ENCODE measurements at regions not wholly inside any gene's neighbourhood (a gene's known extent, or its start where the extent isn't known, plus 50 kb on each side); places are given as distances from the start of the nearest gene placed in this dataset.
"Not testable (repeated sequence)": the region's sequence is repeated elsewhere in the genome, so short reads cannot be mapped to it uniquely, and the experiment has no call there.

- DNase-seq (ENCODE audit: low read depth), result not testable (repeated sequence)
These were observed 828.8 kb downstream of the TMEM121 start for GRCh38 chr14:106355007-106355791.

GRCh38 chr14:106355881-106356642 lies 829.7 kb downstream of the TMEM121 start:
- not testable (repeated sequence) for DNase-seq (ENCODE audit: low read depth)

More at GRCh38 chr14:106355007-106355791, 828.8 kb downstream of the TMEM121 start:
- not testable (repeated sequence) for H3K4me3 ChIP-seq (ENCODE audit: low read depth, low read length)

GRCh38 chr14:106356643-106356930 lies 830.2 kb downstream of the TMEM121 start:
- not testable (repeated sequence) for H3K4me3 ChIP-seq (ENCODE audit: low read depth, low read length); DNase-seq (ENCODE audit: low read depth)

More at GRCh38 chr14:106355881-106356642, 829.7 kb downstream of the TMEM121 start:
- H3K4me3 ChIP-seq (ENCODE audit: low read depth, low read length), result not testable (repeated sequence)

GRCh38 chr14:106359157-106359887 lies 832.9 kb downstream of the TMEM121 start:
- not testable (repeated sequence) for DNase-seq (ENCODE audit: low read depth)

GRCh38 chr14:106365371-106365770 lies 839.0 kb downstream of the TMEM121 start:
- not testable (repeated sequence) for H3K4me3 ChIP-seq (ENCODE audit: low read depth, low read length); DNase-seq (ENCODE audit: low read depth)

More at GRCh38 chr14:106359157-106359887, 832.9 kb downstream of the TMEM121 start:
- not testable (repeated sequence) for H3K4me3 ChIP-seq (ENCODE audit: low read depth, low read length)

GRCh38 chr14:106365894-106366293 lies 839.5 kb downstream of the TMEM121 start:
- DNase-seq (ENCODE audit: low read depth); H3K4me3 ChIP-seq (ENCODE audit: low read depth, low read length): not testable (repeated sequence)

GRCh38 chr14:106366971-106367370 lies 840.6 kb downstream of the TMEM121 start:
- DNase-seq (ENCODE audit: low read depth); H3K4me3 ChIP-seq (ENCODE audit: low read depth, low read length): not testable (repeated sequence)

GRCh38 chr14:106369456-106369855 lies 843.1 kb downstream of the TMEM121 start:
- not testable (repeated sequence) for DNase-seq (ENCODE audit: low read depth); H3K4me3 ChIP-seq (ENCODE audit: low read depth, low read length)

- H3K4me3 ChIP-seq (ENCODE audit: low read depth, low read length), result no peak overlapping the region
- DNase-seq (ENCODE audit: low read depth), result no peak
- TF ChIP-seq CTCF (IDR thresholded peaks at IDR 0.05; ENCODE audit: insufficient read depth, low read length), result no peak
These were observed 846.7 kb downstream of the TMEM121 start for GRCh38 chr14:106372870-106373652.

GRCh38 chr14:106373653-106374110 lies 847.3 kb downstream of the TMEM121 start:
- DNase-seq (ENCODE audit: low read depth); H3K4me3 ChIP-seq (ENCODE audit: low read depth, low read length): not testable (repeated sequence)

GRCh38 chr14:106377432-106377831 lies 851.0 kb downstream of the TMEM121 start:
- H3K4me3 ChIP-seq (ENCODE audit: low read depth, low read length), result no peak overlapping the region
- DNase-seq (ENCODE audit: low read depth), result no peak
- no peak for TF ChIP-seq CTCF (IDR thresholded peaks at IDR 0.05; ENCODE audit: insufficient read depth, low read length)
